Mammary epithelial cell (primary cell): ENCODE measurements at regions not wholly inside any gene's neighbourhood (a gene's known extent, or its start where the extent isn't known, plus 50 kb on each side); places are given as distances from the start of the nearest gene placed in this dataset.

Experiments
- CTCF ChIP-seq, 2 donors: IDR thresholded peaks in 1 of 2; conservative IDR thresholded peaks in 1 of 2; 2 replicates each; pipeline ENCODE4 v1.5.1; 2011 to 2012; ENCODE audit warnings: inconsistent platforms in 2 of 2, low read length in 2 of 2, mild to moderate bottlenecking in 2 of 2, control low read depth in 1 of 2, low read depth in 1 of 2; ENCODE audit not compliant: insufficient read depth in 1 of 2; ENCODE audit errors: extremely low read depth in 1 of 2
- EZH2 ChIP-seq: IDR thresholded peaks from 2 replicates; pipeline ENCODE4 v1.6.1; 2012; ENCODE audit warnings: low read length, inconsistent platforms, borderline replicate concordance

- TF ChIP-seq CTCF (conservative IDR thresholded peaks at IDR 0.05 in 1 of 2, IDR thresholded peaks at IDR 0.05 in 1 of 2; ENCODE audit: extremely low read depth in 1 of 2, insufficient read depth in 1 of 2, low read depth in 1 of 2, low read length in 2 of 2) = no peak
- no peak for TF ChIP-seq EZH2
Measured at GRCh38 chr20:16647875-16648597, 74.8 kb upstream of the KIF16B start.
